Keratinocyte (primary cell): ENCODE measurements at regions not wholly inside any gene's neighbourhood (a gene's known extent, or its start where the extent isn't known, plus 50 kb on each side); places are given as distances from the start of the nearest gene placed in this dataset.

Source experiments
- EZH2 ChIP-seq: IDR thresholded peaks from one replicate; pipeline ENCODE4 v1.6.1; 2012; ENCODE audit warnings: inconsistent platforms, mild to moderate bottlenecking, low read length, moderate library complexity
- TF ChIP-seq, protein P1 (sequence below), 3 experiments: IDR thresholded peaks in 1 of 3; conservative IDR thresholded peaks in 1 of 3; optimal IDR thresholded peaks in 1 of 3; 2 replicates in 2 of 3; 3 replicates in 1 of 3; pipeline versions ENCODE3 to v1.5.1; 2011; ENCODE audit warnings: low read length in 3 of 3, mild to moderate bottlenecking in 3 of 3, moderate library complexity in 2 of 3, control low read depth in 1 of 3, inconsistent platforms in 1 of 3; ENCODE audit not compliant: insufficient read depth in 2 of 3; ENCODE audit errors: extremely low read depth in 1 of 3

GRCh38 chr2:538646-539045 lies 138.6 kb downstream of the TMEM18 start:
- TF ChIP-seq, protein P1, sequence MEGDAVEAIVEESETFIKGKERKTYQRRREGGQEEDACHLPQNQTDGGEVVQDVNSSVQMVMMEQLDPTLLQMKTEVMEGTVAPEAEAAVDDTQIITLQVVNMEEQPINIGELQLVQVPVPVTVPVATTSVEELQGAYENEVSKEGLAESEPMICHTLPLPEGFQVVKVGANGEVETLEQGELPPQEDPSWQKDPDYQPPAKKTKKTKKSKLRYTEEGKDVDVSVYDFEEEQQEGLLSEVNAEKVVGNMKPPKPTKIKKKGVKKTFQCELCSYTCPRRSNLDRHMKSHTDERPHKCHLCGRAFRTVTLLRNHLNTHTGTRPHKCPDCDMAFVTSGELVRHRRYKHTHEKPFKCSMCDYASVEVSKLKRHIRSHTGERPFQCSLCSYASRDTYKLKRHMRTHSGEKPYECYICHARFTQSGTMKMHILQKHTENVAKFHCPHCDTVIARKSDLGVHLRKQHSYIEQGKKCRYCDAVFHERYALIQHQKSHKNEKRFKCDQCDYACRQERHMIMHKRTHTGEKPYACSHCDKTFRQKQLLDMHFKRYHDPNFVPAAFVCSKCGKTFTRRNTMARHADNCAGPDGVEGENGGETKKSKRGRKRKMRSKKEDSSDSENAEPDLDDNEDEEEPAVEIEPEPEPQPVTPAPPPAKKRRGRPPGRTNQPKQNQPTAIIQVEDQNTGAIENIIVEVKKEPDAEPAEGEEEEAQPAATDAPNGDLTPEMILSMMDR (optimal IDR thresholded peaks at IDR 0.05 in 1 of 3, IDR thresholded peaks at IDR 0.05 in 1 of 3, conservative IDR thresholded peaks at IDR 0.05 in 1 of 3; ENCODE audit: extremely low read depth in 1 of 3, insufficient read depth in 2 of 3, low read length in 3 of 3) = no peak
- TF ChIP-seq EZH2 = no peak
